ENCODE measurements at regions not wholly inside any gene's neighbourhood (a gene's known extent, or its start where the extent isn't known, plus 50 kb on each side); places are given as distances from the start of the nearest gene placed in this dataset.

- no peaks in the 10 kb centered on the region for H3K36me3 ChIP-seq (ENCODE audit: insufficient read depth)
- TF ChIP-seq ETS1 (IDR thresholded peaks at IDR 0.05) (no peak), ZNF331 (CRISPR knock-in tag; IDR thresholded peaks at IDR 0.05; ENCODE audit: low read depth) (no peak), REST (IDR thresholded peaks at IDR 0.05; ENCODE audit: unreplicated experiment) (no peak), CTCF (conservative IDR thresholded peaks at IDR 0.05; ENCODE audit: low read depth in 2 of 2) (no peak), POLR2AphosphoS5 (IDR thresholded peaks at IDR 0.05; ENCODE audit: low read depth) (no peak), ZNF462 (CRISPR knock-in tag; IDR thresholded peaks at IDR 0.05) (no peak), NANOG (IDR thresholded peaks at IDR 0.05; ENCODE audit: borderline replicate concordance) (no peak)
- no peak for DNase-seq (ENCODE audit: low spot score)
- no peak for ATAC-seq
- no peak overlapping the region for H3K27ac ChIP-seq (ENCODE audit: low read depth)
- H3K4me3 Mint-ChIP-seq = no peak overlapping the region
- H2AFZ ChIP-seq = peak overlapping the region; percentile 52; the same call in 1 of the 2 replicates
- no peak overlapping the region for H3K4me3 ChIP-seq
- no peaks in the 10 kb centered on the region for H3K9me3 Mint-ChIP-seq
- H3K27me3 ChIP-seq (ENCODE audit: insufficient read depth) = no peaks in the 10 kb centered on the region
- H3F3A ChIP-seq (replicated peaks; ENCODE audit: low read depth) = no peaks in the 10 kb centered on the region
- no peaks in the 10 kb centered on the region for H3K9me2 ChIP-seq (ENCODE audit: insufficient read depth)
- H3K36me3 Mint-ChIP-seq (ENCODE audit: low read depth) = no peaks in the 10 kb centered on the region
- no peaks in the 10 kb centered on the region; the same call in 2 of the 3 replicates for H3K4me1 Mint-ChIP-seq
- H3K79me2 ChIP-seq (replicated peaks; ENCODE audit: insufficient read depth) = no peaks in the 10 kb centered on the region
- no peaks in the 10 kb centered on the region for H3K27me3 Mint-ChIP-seq (ENCODE audit: insufficient read depth, low read depth, poor library complexity)
- no peaks in the 10 kb centered on the region for H4K20me1 ChIP-seq (replicated peaks; ENCODE audit: insufficient read depth)
- H3K4me2 ChIP-seq = no peak overlapping the region
- H3K27ac Mint-ChIP-seq = no peak overlapping the region
- peaks cover 4% of the 10 kb centered on the region; the same call in 1 of the 2 replicates for H3K4me1 ChIP-seq (ENCODE audit: insufficient read depth)
Measured at GRCh38 chr4:175435381-175435783, 376.7 kb downstream of the GPM6A start.

All from GM23338 (cell line).